Neural crest cell (in vitro differentiated cells): ENCODE measurements at regions not wholly inside any gene's neighbourhood (a gene's known extent, or its start where the extent isn't known, plus 50 kb on each side); places are given as distances from the start of the nearest gene placed in this dataset.

Experiments used
- DNase-seq: peaks from one replicate; pipeline ENCODE4 v3.0.0; 2021; ENCODE audit warnings: low read depth, mixed read lengths, low spot score
- H3K27ac Mint-ChIP-seq: one replicate; pipeline ENCODE4 v1.8.0; 2021; ENCODE audit warnings: mild to moderate bottlenecking, mixed read lengths; ENCODE audit not compliant: unreplicated experiment
- H3K27me3 Mint-ChIP-seq: 2 replicates; pipeline ENCODE4 v1.8.0; 2021; ENCODE audit warnings: low read depth, mild to moderate bottlenecking, mixed read lengths
- H3K36me3 Mint-ChIP-seq: 2 replicates; pipeline ENCODE4 v1.8.0; 2021; ENCODE audit warnings: low read depth, mild to moderate bottlenecking, mixed read lengths
- H3K4me1 Mint-ChIP-seq: 2 replicates; pipeline ENCODE4 v1.8.0; 2021; ENCODE audit warnings: mixed read lengths
- H3K4me3 Mint-ChIP-seq: one replicate; pipeline ENCODE4 v1.8.0; 2021; ENCODE audit warnings: mild to moderate bottlenecking, mixed read lengths
- H3K9me3 Mint-ChIP-seq: 2 replicates; pipeline ENCODE4 v1.8.0; 2021; ENCODE audit warnings: mixed read lengths
- TF ChIP-seq, protein P1 (sequence below): fragments of 200-600 bp; sonication (generic); conservative IDR thresholded peaks from 2 replicates; pipeline ENCODE4 v1.5.0; 2021; ENCODE audit warnings: antibody characterized with exemption, mild to moderate bottlenecking

DNA sequence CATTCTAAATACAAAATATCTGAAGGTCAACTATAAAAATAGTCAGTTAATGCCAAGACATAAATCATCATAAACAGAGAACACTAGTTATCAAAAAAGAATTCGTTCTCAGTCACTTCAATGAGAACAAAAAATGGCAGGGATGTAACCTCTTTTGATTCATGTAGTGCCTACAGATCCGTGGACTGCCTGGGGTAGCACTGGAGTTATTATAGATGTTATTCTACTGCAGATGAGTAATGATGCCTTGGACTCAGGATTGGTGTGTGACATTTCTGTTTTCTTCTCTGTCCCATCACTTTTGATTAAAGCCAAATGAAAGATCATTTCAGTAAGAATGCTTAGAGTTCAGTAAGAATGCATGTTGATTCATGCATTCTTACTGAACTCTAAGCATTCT, 440.4 kb downstream of the FAM133A start:
- Mint-ChIP-seq H3K4me3 (no peak overlapping the region), H3K27me3 (no peaks in the 10 kb centered on the region), H3K4me1 (no peaks in the 10 kb centered on the region), H3K27ac (no peak overlapping the region), H3K9me3 (no peaks in the 10 kb centered on the region), H3K36me3 (no peaks in the 10 kb centered on the region)
- TF ChIP-seq, protein P1, sequence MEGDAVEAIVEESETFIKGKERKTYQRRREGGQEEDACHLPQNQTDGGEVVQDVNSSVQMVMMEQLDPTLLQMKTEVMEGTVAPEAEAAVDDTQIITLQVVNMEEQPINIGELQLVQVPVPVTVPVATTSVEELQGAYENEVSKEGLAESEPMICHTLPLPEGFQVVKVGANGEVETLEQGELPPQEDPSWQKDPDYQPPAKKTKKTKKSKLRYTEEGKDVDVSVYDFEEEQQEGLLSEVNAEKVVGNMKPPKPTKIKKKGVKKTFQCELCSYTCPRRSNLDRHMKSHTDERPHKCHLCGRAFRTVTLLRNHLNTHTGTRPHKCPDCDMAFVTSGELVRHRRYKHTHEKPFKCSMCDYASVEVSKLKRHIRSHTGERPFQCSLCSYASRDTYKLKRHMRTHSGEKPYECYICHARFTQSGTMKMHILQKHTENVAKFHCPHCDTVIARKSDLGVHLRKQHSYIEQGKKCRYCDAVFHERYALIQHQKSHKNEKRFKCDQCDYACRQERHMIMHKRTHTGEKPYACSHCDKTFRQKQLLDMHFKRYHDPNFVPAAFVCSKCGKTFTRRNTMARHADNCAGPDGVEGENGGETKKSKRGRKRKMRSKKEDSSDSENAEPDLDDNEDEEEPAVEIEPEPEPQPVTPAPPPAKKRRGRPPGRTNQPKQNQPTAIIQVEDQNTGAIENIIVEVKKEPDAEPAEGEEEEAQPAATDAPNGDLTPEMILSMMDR, result no peak
- no peak for DNase-seq

DNA sequence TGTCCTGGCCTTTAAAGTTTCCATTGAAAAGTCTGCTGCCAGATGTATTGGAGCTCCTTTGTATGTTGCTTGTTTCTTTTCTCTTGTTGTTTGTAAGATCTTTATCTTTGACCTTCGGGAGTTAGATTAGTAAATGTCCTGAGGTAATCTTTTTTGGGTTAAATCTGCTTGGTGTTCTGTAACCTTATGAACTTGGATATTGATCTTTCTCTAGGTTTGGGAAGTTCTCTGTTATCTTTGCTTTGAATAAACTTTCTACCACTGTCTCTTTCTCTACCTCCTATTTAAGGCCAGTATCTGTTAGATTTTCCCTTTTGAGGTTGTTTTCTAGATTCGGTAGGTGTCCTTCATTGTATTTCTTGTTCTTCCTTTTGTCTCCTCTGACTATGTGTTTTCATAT, 447.8 kb downstream of the FAM133A start:
- TF ChIP-seq, protein P1, result no peak
- DNase-seq, result no peak
- Mint-ChIP-seq H3K4me3 (no peak overlapping the region), H3K27ac (no peak overlapping the region), H3K36me3 (no peaks in the 10 kb centered on the region), H3K9me3 (no peaks in the 10 kb centered on the region), H3K4me1 (no peaks in the 10 kb centered on the region), H3K27me3 (no peaks in the 10 kb centered on the region)

DNA sequence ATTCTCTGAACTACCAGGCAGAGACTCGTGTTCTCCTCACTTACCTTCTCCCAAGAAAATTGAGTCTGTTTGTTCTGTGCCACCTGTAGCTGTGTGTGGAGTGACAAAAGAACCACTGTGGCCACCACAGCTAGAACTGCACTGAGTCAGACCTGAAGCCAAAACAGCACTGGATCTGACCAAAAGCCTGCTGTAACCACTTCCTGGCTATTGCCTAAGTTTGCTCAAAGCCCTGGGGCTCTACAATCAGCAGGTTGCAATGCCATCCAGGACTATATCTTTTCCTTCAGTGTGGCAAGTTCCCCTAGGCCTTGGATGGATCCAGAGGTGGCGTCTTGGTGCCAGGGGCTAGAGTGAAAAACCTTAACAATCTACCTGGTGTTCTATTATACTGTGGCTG, 449.1 kb downstream of the FAM133A start:
- H3K27ac Mint-ChIP-seq, result no peak overlapping the region
- no peaks in the 10 kb centered on the region for H3K4me1 Mint-ChIP-seq
- H3K36me3 Mint-ChIP-seq, result no peaks in the 10 kb centered on the region
- no peak overlapping the region for H3K4me3 Mint-ChIP-seq
- TF ChIP-seq, protein P1, result no peak
- H3K27me3 Mint-ChIP-seq, result no peaks in the 10 kb centered on the region
- DNase-seq, result no peak
- H3K9me3 Mint-ChIP-seq, result no peaks in the 10 kb centered on the region

DNA sequence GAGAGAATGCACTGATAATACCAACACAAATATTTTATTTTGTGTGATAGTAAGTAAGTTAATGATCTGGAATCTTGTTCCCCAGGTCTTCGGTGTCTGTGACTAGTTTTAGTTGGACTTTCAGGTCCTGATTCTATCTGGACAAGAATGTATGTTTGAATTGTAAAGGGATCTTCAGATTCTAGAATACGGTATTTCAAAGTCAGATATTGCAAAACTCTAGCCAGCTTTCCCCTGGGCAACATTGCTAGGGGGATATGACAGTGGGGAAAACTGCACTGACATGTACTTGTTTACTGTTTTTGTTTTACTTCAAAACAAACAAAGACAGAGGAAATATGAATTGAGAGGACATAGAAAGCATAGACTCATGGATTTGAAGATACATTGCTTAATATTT, 489.0 kb downstream of the FAM133A start:
- Mint-ChIP-seq H3K4me1 (no peaks in the 10 kb centered on the region), H3K4me3 (no peak overlapping the region), H3K9me3 (peaks cover 2% of the 10 kb centered on the region), H3K36me3 (no peaks in the 10 kb centered on the region), H3K27ac (no peak overlapping the region), H3K27me3 (no peaks in the 10 kb centered on the region)
- DNase-seq, result no peak
- TF ChIP-seq, protein P1, result no peak

DNA sequence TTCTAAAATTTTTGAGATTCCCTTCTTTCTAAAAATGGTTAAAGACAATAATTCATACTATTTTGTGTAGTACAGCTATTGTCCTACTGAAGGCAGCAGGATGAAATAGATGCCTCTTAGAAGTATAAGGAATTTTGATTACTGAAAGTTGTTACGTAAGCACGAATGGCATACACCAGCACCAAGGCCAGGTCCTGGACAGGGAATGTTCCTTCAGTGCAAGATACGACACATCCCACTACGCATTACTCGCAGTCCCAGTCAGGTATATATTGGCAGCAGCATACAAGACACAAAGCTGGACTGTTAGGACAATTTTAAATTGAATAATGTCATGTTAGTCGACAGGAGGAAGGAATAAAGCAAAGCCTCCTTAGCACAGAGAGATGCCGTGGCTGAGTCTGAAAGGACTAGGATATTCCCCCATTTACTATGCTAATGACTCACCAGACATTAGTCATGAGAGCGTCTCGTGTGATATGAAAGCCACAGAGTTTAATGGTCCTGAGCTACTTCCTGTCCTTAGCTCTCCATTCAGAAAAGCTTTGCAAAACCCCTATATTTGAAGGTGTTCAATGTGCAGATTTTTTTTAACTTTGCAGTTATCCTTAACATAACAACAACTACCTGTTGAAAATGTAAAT, 504.3 kb downstream of the FAM133A start:
- no peaks in the 10 kb centered on the region for H3K36me3 Mint-ChIP-seq
- DNase-seq, result no peak
- H3K4me1 Mint-ChIP-seq, result no peaks in the 10 kb centered on the region
- H3K27ac Mint-ChIP-seq, result no peak overlapping the region
- no peak overlapping the region for H3K4me3 Mint-ChIP-seq
- TF ChIP-seq, protein P1, result no peak
- no peaks in the 10 kb centered on the region for H3K27me3 Mint-ChIP-seq
- peaks cover 9% of the 10 kb centered on the region for H3K9me3 Mint-ChIP-seq
